ENCODE measurements at regions not wholly inside any gene's neighbourhood (a gene's known extent, or its start where the extent isn't known, plus 50 kb on each side); places are given as distances from the start of the nearest gene placed in this dataset.

DNA sequence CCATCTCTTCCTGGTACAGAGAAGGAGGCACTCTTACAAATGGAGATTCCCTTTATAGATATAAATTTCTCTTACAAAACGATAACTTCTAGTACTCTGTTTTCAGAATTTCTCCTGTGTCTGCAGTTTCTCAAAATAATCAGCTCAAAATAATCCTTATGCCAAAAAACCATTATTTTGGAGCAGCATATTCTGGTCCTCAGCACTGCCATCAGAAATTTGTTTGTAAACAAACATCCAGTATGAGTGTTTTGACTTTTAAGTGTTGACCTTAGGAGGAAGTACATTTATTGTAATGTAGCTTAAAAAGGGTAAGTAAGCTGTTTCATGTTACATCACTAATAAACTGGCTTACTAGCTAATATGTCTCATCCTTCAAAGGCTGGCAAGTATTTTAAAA, 52.8 kb upstream of the SNAPC3 start:
- TF ChIP-seq, protein P1, sequence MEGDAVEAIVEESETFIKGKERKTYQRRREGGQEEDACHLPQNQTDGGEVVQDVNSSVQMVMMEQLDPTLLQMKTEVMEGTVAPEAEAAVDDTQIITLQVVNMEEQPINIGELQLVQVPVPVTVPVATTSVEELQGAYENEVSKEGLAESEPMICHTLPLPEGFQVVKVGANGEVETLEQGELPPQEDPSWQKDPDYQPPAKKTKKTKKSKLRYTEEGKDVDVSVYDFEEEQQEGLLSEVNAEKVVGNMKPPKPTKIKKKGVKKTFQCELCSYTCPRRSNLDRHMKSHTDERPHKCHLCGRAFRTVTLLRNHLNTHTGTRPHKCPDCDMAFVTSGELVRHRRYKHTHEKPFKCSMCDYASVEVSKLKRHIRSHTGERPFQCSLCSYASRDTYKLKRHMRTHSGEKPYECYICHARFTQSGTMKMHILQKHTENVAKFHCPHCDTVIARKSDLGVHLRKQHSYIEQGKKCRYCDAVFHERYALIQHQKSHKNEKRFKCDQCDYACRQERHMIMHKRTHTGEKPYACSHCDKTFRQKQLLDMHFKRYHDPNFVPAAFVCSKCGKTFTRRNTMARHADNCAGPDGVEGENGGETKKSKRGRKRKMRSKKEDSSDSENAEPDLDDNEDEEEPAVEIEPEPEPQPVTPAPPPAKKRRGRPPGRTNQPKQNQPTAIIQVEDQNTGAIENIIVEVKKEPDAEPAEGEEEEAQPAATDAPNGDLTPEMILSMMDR (conservative IDR thresholded peaks at IDR 0.05; ENCODE audit: low read length), result no peak
- TF ChIP-seq EZH2phosphoT487 (IDR thresholded peaks at IDR 0.05; ENCODE audit: borderline replicate concordance, low read depth, low read length), result no peak
